ENCODE measurements at regions not wholly inside any gene's neighbourhood (a gene's known extent, or its start where the extent isn't known, plus 50 kb on each side); places are given as distances from the start of the nearest gene placed in this dataset.

DNA sequence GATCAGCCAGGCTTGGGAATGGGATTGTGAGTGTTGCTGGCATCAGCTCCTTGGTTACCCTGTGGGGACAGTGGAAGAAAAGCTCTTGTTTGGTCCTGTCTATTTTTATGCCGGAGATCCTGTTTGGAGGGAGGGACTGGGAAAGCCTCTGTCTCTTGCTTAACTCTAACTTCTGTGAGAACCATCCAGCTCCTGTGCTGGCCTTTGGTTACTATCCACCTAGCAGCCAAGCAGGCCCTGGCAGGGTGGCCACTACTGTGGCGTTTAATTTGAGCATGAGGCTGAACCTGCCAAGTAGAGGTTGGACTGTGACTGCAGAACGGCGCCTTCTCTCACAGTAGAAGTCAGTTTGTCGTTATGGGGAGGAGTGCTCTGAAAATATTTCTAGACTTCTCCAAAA is 193.3 kb downstream of the UTRN start:
- H3K9me3 ChIP-seq (replicated peaks; ENCODE audit: insufficient read depth, low read length): no peaks in the 10 kb centered on the region
- no peak overlapping the region for H2AFZ ChIP-seq (ENCODE audit: low read length)
- no peak overlapping the region for H3K4me3 ChIP-seq (ENCODE audit: low read length)
- H4K20me1 ChIP-seq (ENCODE audit: insufficient read depth, low read length): no peaks in the 10 kb centered on the region
- H3K27ac ChIP-seq (ENCODE audit: low read length): no peak overlapping the region
- DNase-seq: no peak
- no peaks in the 10 kb centered on the region for H3K27me3 ChIP-seq (replicated peaks; ENCODE audit: insufficient read depth, low read length)
- no peak overlapping the region for H3K9ac ChIP-seq (ENCODE audit: low read length)
- TF ChIP-seq EZH2phosphoT487 (IDR thresholded peaks at IDR 0.05; ENCODE audit: low read length): no peak
- TF ChIP-seq EZH2 (optimal IDR thresholded peaks at IDR 0.05; ENCODE audit: low read depth, low read length): no peak
- TF ChIP-seq, protein P1, sequence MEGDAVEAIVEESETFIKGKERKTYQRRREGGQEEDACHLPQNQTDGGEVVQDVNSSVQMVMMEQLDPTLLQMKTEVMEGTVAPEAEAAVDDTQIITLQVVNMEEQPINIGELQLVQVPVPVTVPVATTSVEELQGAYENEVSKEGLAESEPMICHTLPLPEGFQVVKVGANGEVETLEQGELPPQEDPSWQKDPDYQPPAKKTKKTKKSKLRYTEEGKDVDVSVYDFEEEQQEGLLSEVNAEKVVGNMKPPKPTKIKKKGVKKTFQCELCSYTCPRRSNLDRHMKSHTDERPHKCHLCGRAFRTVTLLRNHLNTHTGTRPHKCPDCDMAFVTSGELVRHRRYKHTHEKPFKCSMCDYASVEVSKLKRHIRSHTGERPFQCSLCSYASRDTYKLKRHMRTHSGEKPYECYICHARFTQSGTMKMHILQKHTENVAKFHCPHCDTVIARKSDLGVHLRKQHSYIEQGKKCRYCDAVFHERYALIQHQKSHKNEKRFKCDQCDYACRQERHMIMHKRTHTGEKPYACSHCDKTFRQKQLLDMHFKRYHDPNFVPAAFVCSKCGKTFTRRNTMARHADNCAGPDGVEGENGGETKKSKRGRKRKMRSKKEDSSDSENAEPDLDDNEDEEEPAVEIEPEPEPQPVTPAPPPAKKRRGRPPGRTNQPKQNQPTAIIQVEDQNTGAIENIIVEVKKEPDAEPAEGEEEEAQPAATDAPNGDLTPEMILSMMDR (IDR thresholded peaks at IDR 0.05; ENCODE audit: low read length): no peak
- H3K9me2 ChIP-seq (replicated peaks; ENCODE audit: insufficient read depth, low read length): no peaks in the 10 kb centered on the region
- H3K4me2 ChIP-seq (ENCODE audit: low read depth, low read length): no peak overlapping the region
- H3F3A ChIP-seq (ENCODE audit: insufficient read depth, low read length): no peaks in the 10 kb centered on the region
- no peaks in the 10 kb centered on the region for H3K79me2 ChIP-seq (ENCODE audit: low read length)
- H3K36me3 ChIP-seq (replicated peaks; ENCODE audit: insufficient read depth, low read length): no peaks in the 10 kb centered on the region
- H3K4me1 ChIP-seq (ENCODE audit: low read length): no peaks in the 10 kb centered on the region

DNA sequence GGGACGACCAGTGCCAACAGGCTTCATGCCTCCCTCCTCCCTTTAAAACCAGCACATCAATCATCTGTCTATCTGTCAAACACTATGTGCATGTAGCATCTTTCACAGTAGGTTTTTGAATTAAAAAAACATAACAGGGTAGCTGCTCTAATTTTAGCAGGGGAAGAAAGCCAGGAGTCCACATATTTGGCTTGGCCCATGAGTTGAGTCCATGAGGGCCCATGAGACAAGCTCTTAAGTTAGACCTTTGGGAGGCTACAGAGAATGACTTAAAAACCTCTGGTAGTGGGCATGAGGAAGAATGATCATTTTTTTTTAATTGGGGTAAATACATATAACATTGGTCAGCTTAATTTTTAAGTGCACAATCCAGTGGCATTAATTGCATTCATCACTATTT is 194.9 kb downstream of the UTRN start:
- no peak for DNase-seq
- no peak overlapping the region for H3K4me2 ChIP-seq (ENCODE audit: low read depth, low read length)
- no peaks in the 10 kb centered on the region for H3K27me3 ChIP-seq (replicated peaks; ENCODE audit: insufficient read depth, low read length)
- no peaks in the 10 kb centered on the region for H3K9me2 ChIP-seq (replicated peaks; ENCODE audit: insufficient read depth, low read length)
- H2AFZ ChIP-seq (ENCODE audit: low read length): no peak overlapping the region
- H3K79me2 ChIP-seq (ENCODE audit: low read length): no peaks in the 10 kb centered on the region
- H3F3A ChIP-seq (ENCODE audit: insufficient read depth, low read length): no peaks in the 10 kb centered on the region
- no peak overlapping the region for H3K27ac ChIP-seq (ENCODE audit: low read length)
- H3K9ac ChIP-seq (ENCODE audit: low read length): no peak overlapping the region
- H3K9me3 ChIP-seq (replicated peaks; ENCODE audit: insufficient read depth, low read length): no peaks in the 10 kb centered on the region
- TF ChIP-seq EZH2phosphoT487 (IDR thresholded peaks at IDR 0.05; ENCODE audit: low read length) (no peak), EZH2 (optimal IDR thresholded peaks at IDR 0.05; ENCODE audit: low read depth, low read length) (no peak)
- TF ChIP-seq, protein P1 (IDR thresholded peaks at IDR 0.05; ENCODE audit: low read length): no peak
- no peaks in the 10 kb centered on the region for H4K20me1 ChIP-seq (ENCODE audit: insufficient read depth, low read length)
- H3K4me1 ChIP-seq (ENCODE audit: low read length): no peaks in the 10 kb centered on the region
- no peaks in the 10 kb centered on the region for H3K36me3 ChIP-seq (replicated peaks; ENCODE audit: insufficient read depth, low read length)
- H3K4me3 ChIP-seq (ENCODE audit: low read length): no peak overlapping the region

DNA sequence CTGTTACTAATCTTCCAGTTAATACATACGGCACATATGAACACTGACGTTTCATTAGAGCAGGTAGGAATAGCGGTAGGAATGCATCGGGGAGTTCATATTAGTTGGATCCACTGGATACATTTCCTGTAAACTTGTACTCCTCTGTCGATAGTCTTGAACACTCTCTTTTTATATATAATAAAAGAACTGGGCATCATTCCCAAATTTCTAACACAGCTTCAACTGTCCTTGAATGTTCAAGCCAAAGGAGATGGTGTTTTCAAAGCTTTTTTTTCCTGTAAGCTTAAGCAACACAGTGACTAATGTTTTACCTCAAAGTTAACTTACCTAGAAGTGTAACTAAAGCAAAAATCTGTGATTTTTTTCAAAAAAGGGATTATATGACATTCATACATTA is 195.3 kb downstream of the UTRN start:
- Histone ChIP-seq H3K27ac (ENCODE audit: low read length) (no peak overlapping the region), H3K4me1 (ENCODE audit: low read length) (no peaks in the 10 kb centered on the region), H3F3A (ENCODE audit: insufficient read depth, low read length) (no peaks in the 10 kb centered on the region), H4K20me1 (ENCODE audit: insufficient read depth, low read length) (no peaks in the 10 kb centered on the region), H3K27me3 (replicated peaks; ENCODE audit: insufficient read depth, low read length) (no peaks in the 10 kb centered on the region), H3K9me2 (replicated peaks; ENCODE audit: insufficient read depth, low read length) (no peaks in the 10 kb centered on the region), H3K4me2 (ENCODE audit: low read depth, low read length) (no peak overlapping the region), H3K4me3 (ENCODE audit: low read length) (no peak overlapping the region), H2AFZ (ENCODE audit: low read length) (no peak overlapping the region), H3K9me3 (replicated peaks; ENCODE audit: insufficient read depth, low read length) (no peaks in the 10 kb centered on the region), H3K36me3 (replicated peaks; ENCODE audit: insufficient read depth, low read length) (no peaks in the 10 kb centered on the region), H3K9ac (ENCODE audit: low read length) (no peak overlapping the region), H3K79me2 (ENCODE audit: low read length) (no peaks in the 10 kb centered on the region)
- no peak for DNase-seq
- TF ChIP-seq EZH2phosphoT487 (IDR thresholded peaks at IDR 0.05; ENCODE audit: low read length): no peak
- TF ChIP-seq, protein P1 (IDR thresholded peaks at IDR 0.05; ENCODE audit: low read length): no peak
- no peak for TF ChIP-seq EZH2 (optimal IDR thresholded peaks at IDR 0.05; ENCODE audit: low read depth, low read length)
